GM21825 (cell line): ENCODE measurements at regions not wholly inside any gene's neighbourhood (a gene's known extent, or its start where the extent isn't known, plus 50 kb on each side); places are given as distances from the start of the nearest gene placed in this dataset.

Experiments used
- ATAC-seq: cut with Tn5 transposase; IDR thresholded peaks from one replicate; pipeline ENCODE4 v1.9.1; 2021; ENCODE audit warnings: mild to moderate bottlenecking, moderate library complexity; ENCODE audit not compliant: unreplicated experiment

DNA sequence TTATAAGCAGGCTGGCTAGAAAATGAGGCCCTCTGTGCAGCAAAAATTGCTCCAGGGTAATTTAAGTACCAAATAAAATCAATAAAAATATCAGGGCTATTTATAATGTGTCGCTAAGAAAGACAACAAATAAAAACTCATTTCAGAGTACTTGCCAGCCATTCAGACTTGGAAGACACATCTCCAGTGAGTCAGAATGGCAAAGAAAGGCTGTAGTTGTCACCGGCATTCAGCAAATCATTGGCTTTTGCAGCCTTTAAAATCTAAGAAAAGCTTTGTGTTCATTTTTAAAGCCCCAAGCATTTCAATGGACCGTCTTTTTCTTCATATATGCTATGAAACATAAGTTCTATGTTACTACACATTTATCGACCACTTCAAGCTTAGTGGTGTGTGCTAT, 141.1 kb upstream of the HNMT start:
- ATAC-seq, result no peak

DNA sequence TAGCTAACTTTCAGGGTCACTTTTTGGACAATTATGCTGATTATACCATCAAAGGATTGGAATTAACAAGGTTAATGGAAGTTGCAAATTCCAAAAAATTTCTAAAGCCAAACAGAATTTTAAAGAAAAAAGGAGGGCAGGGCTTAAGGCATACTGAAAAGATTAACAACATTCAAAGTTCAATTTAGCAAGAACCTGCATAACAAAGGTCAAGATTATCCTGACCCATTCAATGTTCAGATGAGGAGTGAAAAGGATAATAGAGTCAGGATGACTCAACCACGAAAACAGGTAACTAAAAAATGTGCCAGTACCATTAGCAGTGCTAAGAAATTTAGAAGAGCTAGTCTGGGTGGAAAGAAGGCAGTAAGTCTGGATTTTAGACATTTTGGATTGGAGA, 139.8 kb upstream of the HNMT start:
- ATAC-seq, result no peak

GRCh38 chr2:137826373-137827372, 137.6 kb upstream of the HNMT start:
- peak; percentile 94 for ATAC-seq

DNA sequence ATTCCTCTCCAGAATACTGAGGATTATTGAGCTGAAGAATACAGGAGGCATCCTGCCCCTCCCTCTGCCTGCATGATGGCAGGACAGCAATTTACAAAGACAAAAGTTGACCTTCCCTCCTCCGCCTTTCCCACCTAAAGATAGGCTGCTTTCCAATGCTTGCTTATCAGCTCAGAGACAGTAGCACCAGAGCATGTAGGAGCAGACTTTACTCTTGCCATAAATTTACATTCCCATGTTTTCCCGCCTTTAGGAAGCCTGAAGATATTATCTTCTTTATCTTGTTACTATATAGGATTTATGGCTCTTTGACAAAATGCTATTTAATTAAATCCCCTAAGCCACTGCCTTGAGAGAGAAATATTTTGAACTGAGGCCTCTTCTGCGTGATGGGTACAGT, 135.6 kb upstream of the HNMT start:
- no peak for ATAC-seq

DNA sequence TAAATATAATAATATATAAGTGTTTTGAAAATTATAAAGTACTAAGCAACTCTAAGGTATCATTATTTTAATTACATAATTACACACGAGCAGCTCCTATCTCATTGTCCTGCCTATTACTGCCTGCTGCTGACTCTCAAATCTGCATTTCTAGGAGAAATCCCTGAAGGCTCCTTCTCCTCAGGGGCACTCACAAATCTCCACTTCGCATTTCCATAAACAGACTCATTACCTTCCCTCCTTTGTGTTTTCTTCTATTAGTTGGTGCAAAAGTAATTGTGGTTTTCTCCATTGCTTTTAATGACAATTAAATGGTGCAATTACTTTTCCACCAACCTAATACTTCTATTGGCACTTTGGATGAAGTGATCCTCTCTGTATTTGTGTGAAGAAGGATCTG, 135.0 kb upstream of the HNMT start:
- no peak for ATAC-seq

DNA sequence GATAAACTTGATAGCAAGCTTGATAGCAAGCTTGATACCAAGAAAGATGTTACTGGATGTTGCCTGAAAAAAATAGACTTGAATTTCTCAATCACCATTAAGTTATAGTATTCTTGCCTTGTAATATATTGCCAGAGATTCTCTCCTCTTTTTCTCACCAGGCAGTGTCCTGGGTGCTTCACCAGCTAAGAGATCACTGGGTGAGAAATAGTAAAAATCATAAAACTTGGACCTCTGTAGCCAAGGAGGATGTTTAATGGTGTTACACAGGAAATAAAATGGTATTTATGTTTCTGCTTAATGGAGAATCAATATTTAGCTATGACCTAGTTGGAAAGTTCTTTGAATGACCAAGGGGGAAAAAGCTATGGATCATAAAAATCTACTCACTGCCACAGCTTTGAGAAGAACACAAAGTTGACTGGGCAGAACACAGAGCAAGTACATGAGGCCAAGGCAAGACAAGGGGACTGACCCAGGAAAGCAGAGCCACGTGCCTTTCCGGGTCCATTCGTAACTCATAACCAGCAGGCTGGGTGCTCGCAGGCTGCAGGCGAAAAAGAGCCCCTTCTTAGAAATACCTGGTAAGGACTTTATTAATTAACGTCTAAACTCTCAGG, 129.4 kb upstream of the HNMT start:
- no peak for ATAC-seq

DNA sequence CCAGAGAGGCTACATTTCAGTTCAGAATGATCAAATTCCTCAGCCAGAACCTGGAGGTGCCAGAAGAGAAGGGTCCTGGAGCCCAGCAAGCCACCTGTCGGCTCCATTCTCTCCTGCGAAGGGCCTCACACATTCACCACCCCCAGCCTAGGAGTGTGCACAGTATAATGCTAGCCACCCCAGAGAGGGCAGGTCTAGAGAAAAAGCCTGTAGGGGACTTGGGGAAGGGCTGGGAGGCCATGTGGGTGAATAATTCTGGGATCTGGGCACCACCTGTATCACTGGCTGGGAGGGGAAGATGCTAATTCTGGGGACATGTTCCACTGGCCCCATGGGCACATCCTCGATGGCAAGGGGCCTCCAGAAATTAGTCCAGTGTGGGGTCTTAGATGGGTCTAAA, 127.6 kb upstream of the HNMT start:
- no peak for ATAC-seq

DNA sequence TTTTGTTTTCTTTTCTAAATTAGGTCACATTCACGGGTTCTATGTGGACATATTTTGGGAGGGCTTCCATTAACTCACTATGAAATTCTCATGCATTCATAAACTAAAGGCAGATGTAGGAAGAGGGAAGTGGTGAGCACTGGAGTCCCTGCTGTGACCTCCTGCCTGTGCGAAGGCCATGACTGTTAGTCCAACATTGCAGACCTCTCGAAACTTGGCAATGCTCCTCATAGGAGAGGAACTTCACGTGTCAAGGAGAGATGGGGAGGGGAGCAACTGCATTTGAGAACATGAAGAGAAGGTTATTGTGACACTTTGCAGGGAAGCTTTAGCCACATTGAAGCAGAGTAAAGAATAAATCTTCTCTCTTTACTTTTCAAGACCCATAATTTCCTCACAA, 126.4 kb upstream of the HNMT start:
- ATAC-seq, result no peak

GRCh38 chr2:137838255-137839092, 125.8 kb upstream of the HNMT start:
- peak; percentile 55 for ATAC-seq

- no peak for ATAC-seq
Measured at GRCh38 chr2:137842430-137842829, 121.8 kb upstream of the HNMT start.

- ATAC-seq, result no peak
Measured at GRCh38 chr2:137842952-137843351, 121.3 kb upstream of the HNMT start.

GRCh38 chr2:137845422-137845821, 118.9 kb upstream of the HNMT start:
- ATAC-seq, result no peak

- no peak for ATAC-seq
Measured at GRCh38 chr2:137846993-137847392, 117.3 kb upstream of the HNMT start.

DNA sequence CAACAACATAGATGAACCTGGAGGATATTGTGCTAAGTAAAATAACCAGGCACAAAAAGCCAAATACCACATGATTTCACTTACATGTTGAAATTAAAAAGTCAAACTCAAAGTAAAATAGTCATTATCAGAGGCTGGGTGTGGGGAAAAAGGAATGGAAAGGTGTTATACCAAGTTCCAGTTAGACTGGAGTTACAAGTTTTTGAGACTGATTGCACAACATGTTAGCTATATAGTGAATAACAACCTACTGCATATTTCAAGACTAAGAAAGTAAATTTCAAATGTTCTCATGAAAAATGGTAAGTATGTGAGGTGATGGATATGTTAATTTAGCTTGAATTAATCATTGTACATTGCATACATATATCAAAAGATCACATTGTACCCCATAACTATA, 116.8 kb upstream of the HNMT start:
- no peak for ATAC-seq

GRCh38 chr2:137857881-137858280, 106.4 kb upstream of the HNMT start:
- ATAC-seq, result no peak

GRCh38 chr2:137862651-137863050, 101.6 kb upstream of the HNMT start:
- no peak for ATAC-seq

GRCh38 chr2:137865954-137866540, 98.2 kb upstream of the HNMT start:
- no peak for ATAC-seq

DNA sequence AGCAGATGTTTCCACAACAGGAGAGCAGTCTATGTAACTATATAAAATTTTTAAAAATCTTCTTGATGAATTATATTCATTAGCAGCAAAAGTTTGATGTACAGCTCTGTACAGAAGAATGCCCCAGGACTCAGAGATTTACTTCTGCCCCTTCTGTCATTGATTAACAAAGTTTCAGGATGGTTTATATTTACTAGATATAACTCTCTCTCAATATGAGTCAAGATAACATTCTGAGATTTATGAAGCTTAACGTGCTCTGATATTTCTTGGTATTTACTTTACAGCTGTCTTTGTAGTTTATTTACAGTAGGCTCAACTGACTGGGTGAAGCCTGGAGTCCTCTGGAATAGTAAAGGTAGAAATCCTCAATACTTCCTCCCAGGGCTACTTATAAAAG, 93.6 kb upstream of the HNMT start:
- ATAC-seq, result peak; percentile 67

DNA sequence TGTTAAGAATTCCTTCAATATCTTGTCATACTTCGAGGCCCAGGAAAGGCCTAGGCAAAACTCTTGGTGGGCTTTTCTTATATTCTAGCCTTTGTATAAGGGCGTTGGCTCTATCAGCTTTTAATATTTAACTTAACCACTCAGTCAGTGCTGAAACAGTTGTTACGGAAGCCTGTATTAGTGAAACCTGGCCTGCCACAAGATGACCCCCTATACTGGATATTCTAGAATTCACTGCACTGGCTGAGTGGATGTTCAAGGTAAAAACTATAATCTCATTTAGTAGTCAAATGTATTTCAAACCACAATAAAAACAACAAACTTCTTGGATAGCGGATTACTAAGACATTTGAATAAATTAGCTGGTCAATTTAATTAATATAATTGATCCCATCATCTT, 91.7 kb upstream of the HNMT start:
- ATAC-seq, result peak; percentile 48

DNA sequence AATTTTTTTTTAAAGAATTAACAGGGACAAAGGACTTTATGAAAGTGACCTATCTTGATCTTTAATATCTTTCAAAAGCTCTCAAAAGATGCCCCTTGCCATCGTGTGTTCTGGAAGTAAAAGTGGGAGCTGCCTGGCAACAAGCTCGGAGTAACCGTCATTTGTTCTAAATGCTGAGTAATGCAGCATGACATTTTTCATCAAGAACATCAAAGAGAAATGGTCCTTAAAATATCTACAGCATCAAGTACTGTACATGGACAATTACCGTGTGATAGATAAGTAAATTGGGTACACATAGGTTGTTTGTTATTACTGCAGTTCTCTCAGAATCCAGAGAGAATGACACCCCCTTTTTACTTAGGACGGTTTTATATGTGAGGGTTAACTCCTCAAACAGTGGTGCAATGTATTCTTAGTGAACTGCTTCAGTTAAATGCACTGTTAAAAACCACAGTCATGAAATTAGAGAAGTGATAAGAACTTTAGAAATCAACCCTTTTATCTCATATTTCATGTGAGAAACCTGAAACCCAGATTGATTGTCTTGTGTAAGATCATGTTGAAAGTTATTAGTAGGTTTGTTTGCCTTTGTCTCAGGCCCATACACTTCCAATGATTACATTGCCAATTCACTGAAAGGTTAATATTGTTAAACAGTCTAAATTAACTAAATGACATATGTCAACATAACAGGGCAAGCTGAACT, 90.6 kb upstream of the HNMT start:
- ATAC-seq, result no peak
